ENCODE measurements at regions not wholly inside any gene's neighbourhood (a gene's known extent, or its start where the extent isn't known, plus 50 kb on each side); places are given as distances from the start of the nearest gene placed in this dataset.
A peak's percentile ranks its signal among the peaks of the same experiment; 100 is the strongest.
"Not testable (repeated sequence)": the region's sequence is repeated elsewhere in the genome, so short reads cannot be mapped to it uniquely, and the experiment has no call there.

DNA sequence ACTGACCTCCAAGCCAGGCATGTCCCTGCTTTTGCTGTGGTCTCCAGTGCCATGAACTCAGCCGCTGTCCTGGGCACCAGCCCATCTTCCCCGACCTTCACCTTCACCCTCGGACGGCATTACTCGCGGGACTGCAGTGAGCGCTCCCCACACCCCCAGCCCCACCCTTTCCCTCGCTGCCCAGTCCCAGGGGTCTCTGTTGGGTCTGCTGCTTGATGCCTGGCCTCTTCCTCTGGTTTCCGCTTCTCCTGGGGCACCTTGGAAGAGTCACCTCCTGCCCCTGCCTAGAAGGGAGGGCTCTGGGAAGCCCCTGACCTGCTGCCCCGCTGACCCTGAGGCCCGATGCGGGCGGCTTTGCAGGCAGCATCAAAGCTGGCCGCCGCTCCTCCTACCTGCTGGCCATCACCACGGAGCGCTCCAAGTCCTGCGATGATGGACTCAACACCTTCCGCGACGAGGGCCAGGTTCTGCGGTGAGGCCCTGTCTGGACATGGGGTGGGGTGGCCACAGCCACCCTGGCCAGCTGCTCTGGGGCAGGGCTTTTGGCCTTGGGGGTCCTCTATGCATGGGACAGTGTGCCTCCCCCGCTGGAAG lies 102.3 kb downstream of the ZNF267 start:
- not testable (repeated sequence) for DNase-seq (ENCODE audit: low read depth)

DNA sequence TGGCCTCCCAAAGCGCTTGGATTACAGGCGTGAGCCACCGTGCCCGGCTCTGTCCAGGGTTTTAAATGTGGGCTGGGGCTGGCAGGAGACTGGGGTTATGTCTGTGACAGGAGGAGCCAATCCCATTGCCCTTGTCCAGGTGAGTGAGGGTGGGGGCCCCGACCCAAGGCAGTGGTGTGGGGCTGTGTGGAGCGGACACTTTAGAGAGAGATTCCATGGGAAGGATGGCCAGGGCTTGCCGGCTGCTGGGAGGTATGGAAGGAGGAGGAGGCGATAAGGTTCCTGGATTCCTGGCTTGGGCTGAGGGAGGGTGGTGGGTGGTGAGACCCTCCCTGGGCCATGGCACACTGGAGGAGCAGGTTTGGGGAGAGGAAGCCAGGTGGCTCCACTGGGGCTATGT lies 104.9 kb downstream of the ZNF267 start:
- not testable (repeated sequence) for DNase-seq (ENCODE audit: low read depth)

DNA sequence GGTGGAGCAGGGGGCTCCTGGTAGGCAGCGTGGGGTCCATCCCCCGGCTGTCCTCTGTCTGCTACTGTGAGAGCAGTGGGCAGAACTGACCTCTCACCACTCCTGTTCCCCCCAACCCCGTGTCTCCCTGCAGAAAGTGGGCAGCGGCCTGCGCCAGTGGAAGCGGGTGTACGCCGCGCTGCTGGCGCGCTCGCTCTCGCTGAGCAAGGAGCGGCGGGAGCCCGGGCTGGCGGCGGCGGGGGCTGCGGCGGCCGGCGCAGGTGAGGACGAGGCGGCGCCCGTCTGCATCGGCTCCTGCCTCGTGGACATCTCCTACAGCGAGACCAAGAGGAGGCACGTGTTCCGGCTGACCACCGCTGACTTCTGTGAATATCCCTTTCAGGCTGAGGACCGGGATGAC lies 108.1 kb downstream of the ZNF267 start:
- DNase-seq (ENCODE audit: low read depth): not testable (repeated sequence)

DNA sequence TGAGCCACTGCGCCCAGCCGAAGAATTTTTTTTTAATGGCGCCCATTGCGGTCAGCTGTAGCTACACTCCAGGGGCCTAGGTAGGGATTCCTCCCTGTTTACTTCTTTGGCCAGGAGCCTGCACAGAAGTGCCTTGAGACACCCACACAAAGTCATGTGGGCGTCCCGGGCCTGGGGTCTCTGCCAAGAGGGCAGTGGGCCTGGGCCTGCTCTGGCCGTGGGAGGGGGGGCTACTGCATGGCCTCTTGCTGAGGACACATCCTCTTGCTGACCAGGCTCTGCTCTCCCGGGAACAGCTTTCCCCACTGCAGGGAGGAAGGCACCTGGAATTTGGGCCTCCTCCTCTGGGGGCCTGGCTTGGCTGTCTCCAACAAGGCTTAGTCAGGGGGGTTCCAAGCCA lies 109.4 kb downstream of the ZNF267 start:
- DNase-seq (ENCODE audit: low read depth): not testable (repeated sequence)

DNA sequence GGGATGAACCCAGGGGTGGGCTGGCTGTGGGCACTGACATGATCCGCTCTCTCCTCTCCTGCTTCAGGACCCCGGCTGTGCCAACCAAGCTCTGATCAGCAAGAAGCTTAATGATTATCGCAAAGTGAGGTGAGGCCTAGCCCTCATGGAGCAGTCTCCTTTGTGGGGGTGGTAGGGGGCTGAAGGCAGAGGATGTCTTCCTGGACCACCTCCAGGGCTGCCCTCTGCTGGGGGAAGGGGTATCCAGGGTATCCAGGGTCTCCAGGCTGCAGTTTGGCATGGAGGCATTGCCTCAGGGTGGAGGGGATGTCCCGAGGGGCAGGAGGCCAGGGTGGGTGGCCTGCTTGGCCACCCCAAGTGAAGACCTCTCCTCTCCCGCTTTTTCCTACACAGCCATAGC lies 110.1 kb downstream of the ZNF267 start:
- not testable (repeated sequence) for DNase-seq (ENCODE audit: low read depth)

DNA sequence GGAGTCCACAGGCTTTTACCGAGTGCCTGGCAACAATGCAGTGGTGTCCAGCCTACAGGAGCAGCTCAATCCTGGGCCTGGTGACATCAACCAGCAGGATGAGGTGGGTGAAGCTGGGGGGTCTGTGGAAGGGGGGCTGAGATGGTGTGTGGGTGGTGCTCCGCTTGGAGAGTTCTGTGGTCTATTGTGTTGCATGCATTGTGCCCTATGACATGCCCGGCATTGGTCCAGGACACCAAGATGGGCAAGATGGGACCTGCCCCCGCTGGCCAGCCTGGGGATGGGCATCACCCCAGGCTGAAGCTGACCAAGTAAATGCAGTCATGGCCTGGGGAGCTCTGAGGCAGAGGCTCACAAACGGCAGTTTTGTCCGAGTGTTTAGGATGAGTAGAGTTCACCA lies 113.3 kb downstream of the ZNF267 start:
- not testable (repeated sequence) for DNase-seq (ENCODE audit: low read depth)

DNA sequence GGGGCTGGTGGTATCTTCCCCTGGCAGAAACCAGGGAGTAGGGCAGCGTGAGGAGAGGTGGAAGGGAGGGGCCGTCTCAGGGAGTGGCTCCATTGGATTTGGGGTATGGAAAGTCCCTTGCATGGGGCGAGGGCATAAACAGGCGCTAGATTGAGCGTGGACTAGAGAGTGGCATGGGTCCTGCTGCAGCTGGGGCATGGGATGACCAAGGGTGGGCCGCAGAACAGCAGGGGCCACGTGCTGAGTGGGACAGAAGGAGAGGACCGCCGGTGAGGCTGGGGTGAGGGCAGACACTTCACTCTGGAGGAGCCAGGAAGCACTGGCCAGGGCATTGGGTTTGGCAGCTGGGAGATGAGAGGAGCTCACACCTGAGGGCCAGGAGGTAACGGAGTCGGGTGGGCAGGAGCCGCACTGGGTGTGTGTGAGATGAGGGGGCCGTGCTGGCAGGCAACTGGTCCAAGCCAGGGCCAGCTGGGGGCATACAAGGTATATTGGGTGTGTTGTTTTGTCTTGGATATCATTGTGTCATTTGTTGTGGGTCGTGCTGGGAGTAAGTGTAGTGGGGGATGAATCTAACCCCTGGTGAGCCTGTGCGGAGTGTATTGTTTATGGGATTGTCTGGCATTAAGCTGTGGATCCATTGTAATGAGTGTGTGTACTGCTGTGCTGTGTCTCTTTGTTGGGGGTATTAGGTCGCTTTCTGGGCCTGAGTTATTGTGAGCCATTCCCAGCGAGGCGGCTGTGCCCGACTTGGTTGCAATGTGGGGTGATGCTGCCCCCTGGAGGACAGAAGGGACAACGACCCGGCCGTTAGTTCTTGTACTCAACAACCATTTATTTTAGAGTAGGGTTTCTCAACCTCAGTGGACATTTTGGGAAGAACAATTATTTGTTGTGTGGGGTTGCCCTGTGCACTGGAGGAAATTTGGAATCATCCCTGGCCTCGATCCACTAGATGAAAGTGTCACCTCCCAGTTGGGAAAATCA lies 115.3 kb downstream of the ZNF267 start:
- DNase-seq (ENCODE audit: low read depth): peak; percentile 32

DNA sequence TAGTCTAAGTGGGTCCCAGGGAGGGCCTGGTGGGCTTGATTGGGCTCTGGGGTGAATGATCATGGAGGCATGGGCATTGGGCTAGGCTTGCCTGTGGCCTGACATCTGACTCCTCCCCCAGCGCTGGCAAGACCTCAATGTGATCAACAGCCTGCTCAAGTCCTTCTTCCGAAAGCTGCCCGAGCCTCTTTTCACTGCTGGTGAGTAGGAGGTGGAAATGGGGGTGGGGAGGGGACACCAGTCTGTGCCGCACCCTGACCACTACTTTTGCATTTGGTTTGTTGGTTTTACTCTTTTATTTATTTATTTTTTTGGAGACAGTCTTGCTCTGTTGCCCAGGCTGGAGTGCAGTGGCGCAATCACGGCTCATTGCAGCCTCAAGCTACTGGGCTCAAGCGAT lies 116.7 kb downstream of the ZNF267 start:
- DNase-seq (ENCODE audit: low read depth): not testable (repeated sequence)

DNA sequence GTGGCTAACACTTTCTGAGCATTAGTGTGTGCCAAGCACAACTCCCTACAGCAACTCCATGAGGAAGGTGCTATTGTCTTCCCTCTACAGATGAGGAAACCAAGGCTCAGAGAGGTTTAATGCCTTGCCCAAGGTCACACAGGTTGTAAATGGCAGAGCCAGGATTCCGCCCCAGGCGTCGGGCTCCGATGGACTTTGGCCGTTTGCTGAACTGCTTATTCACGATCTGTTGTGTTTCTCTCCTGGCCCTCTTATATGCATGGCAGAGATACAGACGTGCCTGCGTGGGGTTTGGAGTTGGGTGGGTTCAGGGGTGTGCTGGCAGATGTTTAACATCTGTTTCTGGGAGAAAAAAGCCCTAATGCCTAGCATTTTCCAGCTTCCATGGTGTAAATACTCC lies 117.4 kb downstream of the ZNF267 start:
- DNase-seq (ENCODE audit: low read depth): not testable (repeated sequence)

DNA sequence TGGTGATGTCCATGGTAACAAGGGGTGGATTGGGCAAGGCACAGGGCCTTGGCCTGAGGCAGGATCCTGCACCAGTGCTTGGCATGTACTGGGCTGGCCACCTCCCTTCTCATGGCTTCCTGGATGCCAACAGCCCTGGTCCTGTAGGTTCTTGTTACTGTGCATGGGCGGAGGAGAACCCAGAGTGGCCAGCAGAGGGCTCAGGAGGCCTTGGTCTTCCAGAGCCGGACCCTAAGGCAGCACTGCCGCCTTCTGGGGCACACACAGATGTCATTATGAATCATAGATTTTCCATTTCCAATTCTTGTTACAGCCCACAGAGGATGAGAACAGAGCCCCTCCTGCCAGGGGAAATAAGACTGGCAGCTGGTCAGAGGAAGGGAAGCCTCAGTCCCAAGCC lies 122.7 kb downstream of the ZNF267 start:
- not testable (repeated sequence) for DNase-seq (ENCODE audit: low read depth)

DNA sequence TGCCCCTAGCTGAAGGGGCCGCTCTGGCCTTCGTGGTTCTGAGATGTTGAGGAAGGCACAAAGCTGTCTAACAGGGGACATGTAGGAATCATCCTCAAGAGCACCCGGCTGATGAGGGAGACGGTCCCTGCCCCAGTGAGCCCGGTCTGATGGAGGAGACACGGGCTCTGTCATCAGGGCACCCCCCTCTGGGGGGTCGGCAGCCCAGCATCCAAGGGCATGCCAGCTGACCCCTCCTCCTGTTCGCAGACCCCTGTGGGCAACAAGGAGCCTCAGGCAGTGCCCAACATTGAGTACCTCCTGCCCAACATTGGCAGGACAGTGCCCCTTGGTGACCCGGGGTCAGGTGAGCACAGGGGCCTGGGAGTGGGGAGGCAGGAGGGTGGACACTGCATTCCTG lies 128.9 kb downstream of the ZNF267 start:
- not testable (repeated sequence) for DNase-seq (ENCODE audit: low read depth)

DNA sequence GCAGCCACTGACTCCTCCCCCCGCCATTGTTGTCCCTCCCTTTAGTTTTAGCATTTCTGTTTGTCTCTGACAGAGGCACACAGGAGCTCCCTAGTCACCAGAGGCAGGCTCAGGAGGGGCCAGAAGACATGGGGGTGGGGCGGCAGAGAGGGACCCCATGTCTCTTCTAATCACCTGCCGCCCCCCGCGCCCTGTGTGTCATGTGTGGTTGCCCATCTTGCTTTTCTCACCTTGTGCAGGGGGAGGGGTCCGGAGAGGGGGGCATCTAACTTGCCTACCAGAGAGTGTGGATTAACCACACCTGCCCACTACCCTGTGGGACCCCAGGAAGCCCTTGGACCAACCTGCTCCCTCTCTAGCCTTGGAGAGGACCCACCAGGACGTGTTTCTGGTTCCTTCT lies 130.2 kb downstream of the ZNF267 start:
- not testable (repeated sequence) for DNase-seq (ENCODE audit: low read depth)

DNA sequence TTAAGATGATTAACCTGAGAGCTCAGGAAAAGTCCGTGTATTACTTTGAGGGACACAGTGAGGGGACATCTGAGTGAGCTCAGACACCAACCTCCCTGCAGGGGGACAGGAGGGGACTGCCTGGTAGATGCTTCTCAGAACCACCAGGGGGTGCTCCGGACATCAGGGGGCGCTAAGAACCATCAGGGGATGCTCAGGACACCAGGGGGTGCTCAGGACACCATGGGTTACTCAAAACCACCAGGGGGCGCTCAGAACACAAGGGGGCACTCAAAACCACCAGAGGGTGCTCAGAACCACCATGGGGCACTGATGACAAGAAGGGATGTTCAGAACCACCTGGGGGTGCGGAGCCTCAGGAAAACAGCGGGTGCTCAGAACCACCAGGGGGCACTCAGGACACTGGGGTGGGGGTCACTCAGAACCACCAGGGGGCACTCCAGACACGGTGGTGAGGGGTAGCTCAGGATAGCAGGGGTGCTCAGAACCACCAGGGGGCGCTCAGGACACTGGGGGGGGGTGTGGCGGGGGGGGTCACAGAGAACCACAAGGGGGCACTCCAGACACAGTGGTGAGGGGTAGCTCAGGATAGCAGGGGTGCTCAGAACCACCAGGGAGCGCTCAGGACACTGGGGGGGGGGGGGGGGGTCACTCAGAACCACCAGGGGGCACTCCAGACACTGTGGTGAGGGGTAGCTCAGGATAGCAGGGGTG lies 165.3 kb downstream of the ZNF267 start:
- DNase-seq (ENCODE audit: low read depth): not testable (repeated sequence)

DNA sequence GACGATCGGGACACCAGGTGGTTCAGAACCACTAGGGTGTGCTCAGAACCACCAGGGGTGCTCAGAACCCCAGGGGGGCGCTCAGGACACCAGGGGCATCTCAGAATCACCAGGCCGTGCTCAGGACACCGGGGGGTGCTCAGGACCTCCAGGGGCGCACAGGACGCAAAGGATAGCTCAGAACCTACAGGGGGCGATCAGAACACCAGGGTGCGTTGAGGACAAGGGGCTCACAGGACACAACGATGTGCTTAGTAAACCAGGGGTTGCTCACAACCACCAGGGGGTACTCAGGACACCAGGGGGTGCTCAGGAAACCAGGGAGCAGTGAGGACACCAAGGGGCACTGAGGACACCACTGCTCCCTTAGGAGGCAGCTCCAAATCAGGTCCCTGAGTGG lies 166.3 kb downstream of the ZNF267 start:
- DNase-seq (ENCODE audit: low read depth): not testable (repeated sequence)

DNA sequence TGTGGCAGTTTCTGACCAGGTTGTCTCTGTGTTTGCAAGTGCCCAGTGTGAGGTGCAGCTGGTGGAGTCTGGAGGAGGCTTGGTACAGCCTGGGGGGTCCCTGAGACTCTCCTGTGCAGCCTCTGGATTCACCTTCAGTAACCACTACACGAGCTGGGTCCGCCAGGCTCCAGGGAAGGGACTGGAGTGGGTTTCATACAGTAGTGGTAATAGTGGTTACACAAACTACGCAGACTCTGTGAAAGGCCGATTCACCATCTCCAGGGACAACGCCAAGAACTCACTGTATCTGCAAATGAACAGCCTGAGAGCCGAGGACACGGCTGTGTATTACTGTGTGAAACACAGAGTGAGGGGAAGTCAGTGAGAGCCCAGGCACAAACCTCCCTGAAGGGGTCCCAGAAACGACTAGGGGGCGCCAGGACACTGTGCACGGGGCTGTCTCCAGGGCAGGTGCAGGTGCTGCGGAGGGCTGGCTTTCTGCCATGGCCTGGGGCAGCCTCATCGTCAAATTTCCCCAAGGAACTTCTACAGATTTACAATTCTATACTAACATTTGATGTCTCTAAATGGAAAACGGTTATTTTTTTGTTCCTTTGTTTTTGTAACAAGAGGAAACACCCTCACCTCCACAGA lies 187.0 kb upstream of the TP53TG3D start:
- peak; percentile 7 for DNase-seq (ENCODE audit: low read depth)

DNA sequence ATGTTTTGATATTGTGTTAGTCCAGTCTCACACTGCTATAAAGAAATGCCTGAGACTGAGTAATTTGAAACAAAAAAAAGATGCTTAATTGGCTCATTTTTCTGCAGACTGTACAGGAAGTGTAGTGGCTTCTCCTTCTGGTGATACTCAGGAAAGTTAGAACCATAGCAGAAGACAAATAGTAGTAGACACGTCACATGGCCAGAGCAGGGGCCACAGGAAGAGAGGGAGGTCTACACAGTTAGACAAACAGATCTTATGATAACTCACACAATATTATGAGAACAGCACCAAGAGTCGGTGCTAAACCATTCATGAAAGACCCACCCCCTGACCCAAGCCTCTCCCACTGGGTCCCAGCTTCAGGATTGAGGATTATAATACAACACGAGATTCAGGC lies 181.5 kb upstream of the TP53TG3D start:
- not testable (repeated sequence) for DNase-seq (ENCODE audit: low read depth)

DNA sequence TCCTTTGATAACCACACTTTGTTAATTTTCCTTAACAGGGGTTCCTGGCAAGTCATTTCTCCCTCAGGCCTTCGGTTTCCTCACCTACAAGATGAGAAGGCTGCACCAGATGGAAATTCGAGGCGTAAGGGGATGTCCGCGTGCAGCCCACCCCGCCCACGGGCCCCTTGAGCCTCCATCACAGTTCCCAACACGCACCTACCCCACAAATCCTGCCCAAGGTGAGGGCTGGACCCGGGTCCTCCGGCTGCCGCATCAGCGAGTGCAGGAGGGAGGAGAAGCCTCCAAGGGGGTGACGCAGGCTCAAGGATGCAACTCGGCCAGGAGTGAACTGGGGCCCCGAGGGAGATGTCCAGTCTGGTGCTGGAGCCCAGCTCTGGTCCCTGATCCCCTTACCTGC lies 169.2 kb upstream of the TP53TG3D start:
- DNase-seq (ENCODE audit: low read depth): not testable (repeated sequence)

DNA sequence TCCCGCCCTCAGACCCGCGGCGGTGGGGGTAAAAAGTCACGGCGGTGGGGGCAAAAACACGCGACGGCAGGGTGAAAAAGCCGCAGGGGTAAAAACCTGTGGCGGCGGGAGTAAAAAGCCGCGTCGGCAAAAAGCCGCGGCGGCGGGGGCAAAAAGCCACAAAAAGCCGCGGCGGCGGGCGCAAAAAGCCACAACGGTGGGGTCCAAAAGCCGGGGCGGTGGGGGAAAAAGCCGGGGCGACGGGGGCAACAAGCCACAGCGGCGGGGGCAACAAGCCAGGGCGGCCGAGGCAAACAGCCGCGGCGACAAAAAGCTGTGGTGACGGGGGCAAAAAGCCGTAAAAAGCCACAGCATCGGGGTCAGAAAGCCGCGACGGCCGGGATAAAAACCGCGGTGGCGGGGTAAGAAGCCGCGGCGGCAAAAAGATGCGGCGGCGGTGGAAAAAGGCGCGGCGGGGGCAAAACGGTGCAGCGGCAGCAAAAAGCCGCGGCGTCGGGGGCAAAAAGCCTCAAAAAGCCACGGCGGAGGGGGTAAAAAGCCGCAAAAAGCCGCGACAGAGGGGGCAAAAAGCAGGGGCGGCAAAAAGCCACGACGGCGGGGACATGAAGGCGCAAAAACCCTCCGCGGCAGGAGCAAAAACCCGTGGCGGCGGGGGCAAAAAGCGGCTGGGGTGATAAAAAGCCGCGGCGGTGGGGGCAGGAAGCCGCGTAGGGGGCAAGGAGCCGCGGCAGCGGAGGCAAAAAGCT lies 168.3 kb upstream of the TP53TG3D start:
- DNase-seq (ENCODE audit: low read depth): not testable (repeated sequence)

DNA sequence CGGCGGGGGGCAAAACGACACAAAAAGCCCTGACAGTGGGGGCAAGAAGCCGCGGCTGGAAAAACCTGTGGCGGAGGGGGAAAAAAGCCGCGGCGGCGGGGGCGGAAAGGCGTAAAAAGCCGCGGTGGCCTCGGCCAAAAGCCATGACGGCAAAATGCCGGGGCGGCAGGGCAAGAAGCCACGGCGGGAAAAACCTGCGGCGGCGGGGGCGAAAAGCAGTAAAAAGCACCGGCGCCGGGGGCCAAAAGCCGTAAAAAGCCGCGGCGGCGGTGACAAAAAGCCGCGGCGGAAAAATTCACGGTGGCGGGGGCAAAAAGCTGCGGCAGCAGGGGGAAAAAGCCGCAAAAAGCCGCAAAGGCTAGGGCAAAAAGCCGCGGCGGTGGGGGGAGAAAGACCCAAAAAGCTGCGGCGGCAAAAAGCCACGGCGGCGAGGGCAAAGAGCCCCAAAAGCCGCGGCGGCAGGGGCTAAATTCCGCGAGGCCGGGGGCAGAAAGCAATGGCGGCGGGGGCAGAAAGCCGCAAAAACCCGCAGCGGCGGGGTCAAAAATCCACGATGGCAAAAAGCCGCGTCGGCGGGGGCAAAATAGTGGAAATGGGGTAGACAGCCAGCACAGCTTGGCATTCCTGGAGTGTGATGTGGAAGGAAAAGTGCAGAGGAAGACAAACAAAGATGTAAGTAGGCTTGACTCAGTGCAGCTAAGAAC lies 167.5 kb upstream of the TP53TG3D start:
- DNase-seq (ENCODE audit: low read depth): peak; percentile 20

DNA sequence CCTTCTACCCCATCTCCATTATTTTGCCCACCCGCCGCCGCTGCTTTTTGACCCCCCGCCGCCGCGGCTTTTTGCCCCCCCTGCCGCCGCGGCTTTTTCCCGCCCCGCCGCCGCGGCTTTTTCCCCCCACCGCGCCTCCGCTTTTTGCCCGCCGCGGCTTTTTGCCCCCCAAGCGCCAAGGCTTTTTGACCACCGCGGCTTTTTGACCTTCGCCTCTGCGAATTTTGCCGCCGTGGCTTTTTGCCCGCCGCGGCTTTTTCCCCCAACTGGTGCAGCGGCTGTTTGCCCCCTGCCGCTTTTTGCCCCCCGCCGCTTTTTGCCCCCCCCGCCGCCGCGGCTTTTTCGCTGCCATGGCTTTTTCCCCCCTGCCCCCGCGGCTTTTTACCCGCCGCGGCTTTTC lies 137.5 kb upstream of the TP53TG3D start:
- DNase-seq (ENCODE audit: low read depth): not testable (repeated sequence)

DNA sequence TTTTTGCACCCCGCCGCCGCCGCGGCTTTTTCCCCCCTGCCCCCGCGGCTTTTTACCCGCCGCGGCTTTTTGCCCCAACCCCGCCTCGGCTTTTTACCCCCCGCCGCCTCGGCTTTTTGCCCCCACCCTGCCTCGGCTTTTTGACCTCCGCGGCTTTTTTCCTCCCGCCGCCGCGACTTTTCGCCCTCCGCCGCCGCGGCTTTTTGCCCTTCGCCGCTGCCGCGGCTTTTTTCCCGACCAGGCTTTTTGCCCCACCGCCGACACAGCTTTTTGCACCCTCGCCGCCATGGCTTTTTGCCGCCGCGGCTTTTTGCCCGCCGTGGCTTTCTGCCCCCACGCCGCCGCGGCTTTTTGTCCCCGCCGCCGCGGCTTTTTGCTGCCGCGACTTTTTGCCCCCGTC lies 137.0 kb upstream of the TP53TG3D start:
- DNase-seq (ENCODE audit: low read depth): no peak
